ENCODE measurements at regions not wholly inside any gene's neighbourhood (a gene's known extent, or its start where the extent isn't known, plus 50 kb on each side); places are given as distances from the start of the nearest gene placed in this dataset.

GRCh38 chr18:24669015-24669414 is 208.6 kb downstream of the HRH4 start:
- TF ChIP-seq POLR2AphosphoS5 (IDR thresholded peaks at IDR 0.05; ENCODE audit: low read depth, low read length) (no peak), POLR2A (IDR thresholded peaks at IDR 0.05; ENCODE audit: low read depth, low read length) (no peak)
